NT2/D1 (cell line): ENCODE measurements at regions not wholly inside any gene's neighbourhood (a gene's known extent, or its start where the extent isn't known, plus 50 kb on each side); places are given as distances from the start of the nearest gene placed in this dataset.

Experiments
- DNase-seq: peaks from one replicate; pipeline ENCODE4 v3.0.0-alpha.2; 2011; ENCODE audit warnings: low read depth, low spot score
- H3K27me3 ChIP-seq: 2 replicates; pipeline ENCODE4 v1.6.0; 2011; ENCODE audit warnings: mild to moderate bottlenecking; ENCODE audit not compliant: insufficient read length, insufficient read depth
- H3K36me3 ChIP-seq: 2 replicates; pipeline ENCODE4 v1.6.1; 2011; ENCODE audit warnings: mild to moderate bottlenecking, low read length, mixed read lengths; ENCODE audit not compliant: insufficient read depth, insufficient read length
- H3K4me1 ChIP-seq: 2 replicates; pipeline ENCODE4 v1.5.1; 2011; ENCODE audit not compliant: insufficient read depth, insufficient read length
- H3K4me3 ChIP-seq: 2 replicates; pipeline ENCODE4 v1.5.1; 2011; ENCODE audit warnings: low read depth; ENCODE audit not compliant: insufficient read length
- H3K9ac ChIP-seq: 2 replicates; pipeline ENCODE4 v1.6.0; 2011; ENCODE audit warnings: low read depth; ENCODE audit not compliant: insufficient read length
- H3K9me3 ChIP-seq: 2 replicates; pipeline ENCODE4 v1.5.1; 2011; ENCODE audit warnings: mild to moderate bottlenecking, low read length; ENCODE audit not compliant: insufficient read depth
- SUZ12 ChIP-seq: IDR thresholded peaks from 2 replicates; pipeline ENCODE4 v1.6.1; 2011; ENCODE audit not compliant: insufficient read length, insufficient read depth; ENCODE audit errors: extremely low read depth
- YY1 ChIP-seq: IDR thresholded peaks from 2 replicates; pipeline ENCODE4 v1.6.1; 2011; ENCODE audit not compliant: insufficient read length, insufficient read depth
- ZNF274 ChIP-seq: IDR thresholded peaks from 2 replicates; pipeline ENCODE4 v1.6.1; 2011; ENCODE audit warnings: mild to moderate bottlenecking, low read depth, low read length

DNA sequence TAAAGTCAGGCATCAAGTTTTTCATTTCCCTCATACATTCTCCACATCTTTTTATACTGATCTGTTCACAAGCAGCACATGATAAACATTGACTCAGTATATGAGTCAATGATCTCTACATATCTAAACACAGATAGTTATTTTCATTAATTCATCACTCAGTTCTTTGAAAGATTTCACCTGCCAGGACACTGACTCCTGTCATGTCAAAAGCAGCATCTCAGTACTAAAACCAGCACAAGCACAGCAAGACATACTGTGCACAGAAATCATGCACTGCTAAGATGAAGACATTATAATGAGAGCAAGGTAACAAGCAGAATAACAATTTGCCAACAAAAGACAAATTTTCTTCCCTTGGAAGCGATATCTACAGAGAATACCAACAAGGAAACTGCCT is 206.1 kb upstream of the COX7C start:
- no peak for TF ChIP-seq YY1
- TF ChIP-seq SUZ12: no peak
- Histone ChIP-seq H3K4me3 (no peak overlapping the region), H3K36me3 (no peaks in the 10 kb centered on the region), H3K4me1 (no peaks in the 10 kb centered on the region), H3K27me3 (no peaks in the 10 kb centered on the region), H3K9ac (no peak overlapping the region), H3K9me3 (no peaks in the 10 kb centered on the region)
- no peak for DNase-seq

DNA sequence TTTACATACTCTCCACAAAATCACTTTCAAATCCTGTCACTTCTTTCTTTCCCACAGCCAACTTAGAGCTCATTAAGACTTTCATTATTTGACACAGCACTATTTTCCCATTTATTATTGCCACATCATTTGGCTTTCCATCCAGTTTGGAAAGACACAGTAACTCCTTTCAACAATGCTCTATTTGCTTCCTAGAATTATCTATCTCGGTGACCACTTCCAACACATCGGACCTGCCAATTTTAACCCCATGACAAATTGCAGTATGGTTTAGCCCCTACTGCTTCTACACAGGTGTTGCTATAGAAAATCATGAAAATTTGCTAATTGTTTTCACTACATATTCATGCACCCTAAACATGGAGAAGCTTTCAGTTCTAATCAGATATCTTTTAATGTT is 190.6 kb upstream of the COX7C start:
- TF ChIP-seq SUZ12 (no peak), ZNF274 (no peak), YY1 (no peak)
- Histone ChIP-seq H3K9me3 (no peaks in the 10 kb centered on the region), H3K4me1 (no peaks in the 10 kb centered on the region), H3K9ac (no peak overlapping the region), H3K4me3 (no peak overlapping the region), H3K36me3 (no peaks in the 10 kb centered on the region), H3K27me3 (no peaks in the 10 kb centered on the region)
- no peak for DNase-seq

DNA sequence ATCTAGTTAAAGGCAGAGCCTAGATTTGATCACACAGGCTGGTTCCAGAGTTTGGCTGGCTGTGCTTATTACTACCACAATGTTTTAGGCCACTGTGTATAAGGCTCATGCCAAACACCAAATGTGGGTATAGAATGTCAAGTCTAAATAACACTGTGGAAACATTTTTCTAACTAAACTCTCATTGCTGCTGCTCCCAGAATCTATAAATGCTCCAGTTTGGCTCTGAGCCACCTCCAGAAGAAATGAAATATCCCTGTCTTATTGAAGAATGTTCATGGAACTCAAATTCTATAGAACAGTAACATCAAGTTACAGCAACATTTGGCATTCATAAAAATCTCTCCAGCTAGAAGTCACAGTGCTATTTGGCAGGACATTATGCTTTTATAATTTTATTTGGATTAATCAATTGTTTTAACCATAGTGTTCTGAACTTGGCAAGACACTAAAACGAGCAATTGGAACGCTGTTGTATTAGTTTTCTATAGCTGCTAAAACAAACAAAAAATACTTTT is 178.1 kb upstream of the COX7C start:
- Histone ChIP-seq H3K27me3 (no peaks in the 10 kb centered on the region), H3K36me3 (no peaks in the 10 kb centered on the region), H3K4me3 (no peak overlapping the region), H3K4me1 (no peaks in the 10 kb centered on the region), H3K9ac (no peak overlapping the region), H3K9me3 (no peaks in the 10 kb centered on the region)
- no peak for DNase-seq
- TF ChIP-seq SUZ12 (no peak), ZNF274 (no peak), YY1 (no peak)

DNA sequence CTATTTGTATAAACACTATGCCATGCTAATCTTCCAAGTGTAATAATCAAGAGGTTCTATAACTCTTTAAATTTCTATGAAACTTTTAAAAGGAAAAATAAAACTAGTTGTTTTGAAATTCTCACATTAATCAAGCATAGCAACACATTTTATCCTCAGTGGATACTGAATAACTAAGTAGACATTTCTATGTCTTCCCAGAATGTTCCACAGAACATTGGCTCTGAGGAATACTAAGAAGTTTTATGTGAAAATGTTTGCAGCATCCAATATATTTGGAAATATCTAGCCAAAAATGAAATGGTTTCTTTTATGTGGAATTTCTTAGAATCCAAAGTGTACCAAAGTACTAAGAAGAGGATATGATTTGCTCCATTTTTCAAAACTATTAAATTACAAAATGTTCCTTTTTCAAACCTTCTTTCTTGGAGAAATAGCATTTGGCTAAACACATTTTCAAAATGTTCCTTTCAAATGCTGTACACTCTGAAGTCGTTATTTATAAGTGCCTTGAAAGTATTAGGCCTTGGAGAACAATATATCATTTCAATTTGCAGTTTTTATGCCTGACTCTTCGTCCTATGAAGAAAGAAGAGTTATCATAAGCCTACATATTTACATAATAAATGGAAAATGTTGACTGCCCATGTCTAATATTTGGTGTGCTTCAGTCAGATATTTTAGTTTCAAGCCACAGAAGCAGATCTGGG is 175.6 kb upstream of the COX7C start:
- Histone ChIP-seq H3K27me3 (no peaks in the 10 kb centered on the region), H3K4me3 (no peak overlapping the region), H3K9me3 (no peaks in the 10 kb centered on the region), H3K4me1 (no peaks in the 10 kb centered on the region), H3K36me3 (no peaks in the 10 kb centered on the region), H3K9ac (no peak overlapping the region)
- no peak for DNase-seq
- TF ChIP-seq YY1: no peak
- TF ChIP-seq SUZ12: no peak
- TF ChIP-seq ZNF274: no peak

DNA sequence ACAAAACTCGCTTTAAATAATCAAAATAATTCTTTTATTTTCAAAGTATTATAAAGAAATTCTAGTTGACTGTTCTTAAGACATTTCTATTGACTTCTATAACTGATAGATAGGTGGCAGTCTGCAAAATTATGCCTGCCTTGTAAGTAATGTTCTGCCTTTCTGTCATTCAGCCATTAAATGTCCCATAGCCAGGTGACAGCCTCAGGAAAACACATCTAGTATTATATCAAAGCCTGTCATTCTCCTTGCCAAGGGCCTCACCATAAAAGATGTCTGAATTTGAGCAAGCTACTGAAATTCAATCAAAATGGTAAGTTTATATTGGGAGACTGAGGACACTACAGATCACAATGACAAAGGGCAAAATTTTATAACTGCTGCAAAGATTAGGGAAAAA is 170.4 kb upstream of the COX7C start:
- Histone ChIP-seq H3K36me3 (no peaks in the 10 kb centered on the region), H3K4me3 (no peak overlapping the region), H3K27me3 (no peaks in the 10 kb centered on the region), H3K4me1 (no peaks in the 10 kb centered on the region), H3K9ac (no peak overlapping the region), H3K9me3 (no peaks in the 10 kb centered on the region)
- DNase-seq: no peak
- TF ChIP-seq SUZ12: no peak
- TF ChIP-seq ZNF274: no peak
- TF ChIP-seq YY1: no peak

DNA sequence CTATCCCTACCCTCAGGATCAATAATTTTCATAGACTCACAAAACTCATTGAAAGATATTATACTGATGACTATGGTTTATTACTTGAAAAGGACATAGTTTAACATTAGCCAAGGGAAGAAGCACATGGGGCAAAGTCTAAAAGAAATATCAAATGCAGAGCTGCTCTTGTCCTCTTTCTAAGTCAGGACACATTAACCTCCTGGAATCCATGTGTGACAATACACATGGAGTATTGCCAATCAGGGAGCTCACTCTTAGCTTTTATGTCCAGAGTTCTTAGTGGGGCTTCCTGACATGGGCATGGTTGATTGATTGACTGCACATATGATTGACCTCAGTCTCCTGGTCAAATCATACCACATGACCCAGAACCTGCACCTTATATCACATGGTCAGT is 165.5 kb upstream of the COX7C start:
- Histone ChIP-seq H3K9ac (no peak overlapping the region), H3K27me3 (no peaks in the 10 kb centered on the region), H3K4me1 (no peaks in the 10 kb centered on the region), H3K4me3 (no peak overlapping the region), H3K9me3 (no peaks in the 10 kb centered on the region), H3K36me3 (no peaks in the 10 kb centered on the region)
- TF ChIP-seq ZNF274 (no peak), YY1 (no peak), SUZ12 (no peak)
- DNase-seq: no peak

DNA sequence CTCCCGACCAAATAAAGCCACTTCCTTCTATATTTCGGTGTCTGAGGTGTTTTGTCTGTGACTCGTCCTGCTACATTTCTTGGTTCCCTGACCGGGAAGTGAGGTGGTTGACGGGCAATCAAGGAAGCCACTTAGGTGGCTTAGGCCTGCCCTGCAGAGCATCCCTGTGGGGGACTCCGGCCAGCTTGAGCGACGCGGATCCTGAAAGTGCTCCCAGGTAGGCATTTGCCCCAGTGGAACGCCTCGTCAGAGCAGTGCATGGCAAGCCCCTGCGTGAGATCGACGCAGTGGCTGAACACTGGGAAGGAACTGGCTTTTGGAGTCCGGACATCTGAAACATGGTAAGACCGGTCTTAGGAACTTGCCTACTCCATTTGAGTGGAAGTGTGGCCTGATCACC is 157.2 kb upstream of the COX7C start:
- no peak for TF ChIP-seq SUZ12
- DNase-seq: no peak
- peaks cover 13% of the 10 kb centered on the region; the same call in 1 of the 2 replicates for H3K9me3 ChIP-seq

More for the DNA sequence above, 157.2 kb upstream of the COX7C start:
- Histone ChIP-seq H3K9ac (no peak overlapping the region), H3K36me3 (no peaks in the 10 kb centered on the region), H3K4me1 (no peaks in the 10 kb centered on the region), H3K27me3 (no peaks in the 10 kb centered on the region), H3K4me3 (no peak overlapping the region)
